ENCODE measurements at regions not wholly inside any gene's neighbourhood (a gene's known extent, or its start where the extent isn't known, plus 50 kb on each side); places are given as distances from the start of the nearest gene placed in this dataset.
"Not testable (repeated sequence)": the region's sequence is repeated elsewhere in the genome, so short reads cannot be mapped to it uniquely, and the experiment has no call there.

DNA sequence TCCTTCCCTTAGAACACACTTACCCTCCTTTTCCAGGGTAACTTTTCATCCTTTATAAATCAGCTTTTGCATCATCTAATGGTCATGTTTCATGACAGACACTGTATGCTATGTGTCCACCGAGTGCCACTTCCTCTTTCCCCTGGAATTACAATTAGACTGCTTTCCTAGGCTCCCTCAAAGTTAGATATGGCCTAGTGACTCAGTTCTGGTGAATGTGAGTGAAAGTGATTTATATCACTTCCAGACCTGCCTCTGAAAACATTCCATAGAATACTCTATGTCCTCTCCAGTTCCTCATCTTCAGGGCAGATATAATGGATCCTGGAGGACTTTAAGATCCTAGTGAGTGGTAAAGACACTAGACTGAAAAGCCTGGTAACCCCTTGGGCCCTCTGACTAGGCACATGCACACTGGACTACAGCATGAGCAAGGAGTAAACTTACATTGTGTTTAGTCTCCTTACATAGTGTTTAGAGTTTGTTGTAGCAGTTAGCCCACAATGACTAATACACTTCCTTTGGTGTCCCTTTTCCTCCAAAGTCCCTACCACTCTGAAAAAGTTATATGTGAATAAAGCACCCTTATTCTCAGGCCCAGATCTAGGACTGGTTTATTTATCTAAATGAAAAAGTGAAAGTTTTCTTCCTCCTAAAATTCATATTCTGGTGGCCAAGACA, 59.3 kb downstream of the GPR88 start:
- DNase-seq (no peak), ATAC-seq (no peak)
- H3K9me3 Mint-ChIP-seq: peaks cover 0 to 54% (median 35%) of the 10 kb centered on the region in 9 donors
- no peak overlapping the region for H3K4me3 Mint-ChIP-seq
- peaks cover 0 to 29% (median 10%) of the 10 kb centered on the region in 3 donors for H3K36me3 Mint-ChIP-seq
- no peak overlapping the region for H3K27ac Mint-ChIP-seq
- POLR2A ChIA-PET: no interaction called here
- no peaks in the 10 kb centered on the region for H3K27me3 Mint-ChIP-seq
- H3K4me1 Mint-ChIP-seq: no peaks in the 10 kb centered on the region

- DNase-seq: no peak
- ATAC-seq: no peak
- Mint-ChIP-seq H3K36me3 (peaks cover 0 to 34% (median 13%) of the 10 kb centered on the region in 3 donors), H3K9me3 (peaks cover 0 to 60% (median 41%) of the 10 kb centered on the region in 9 donors), H3K4me1 (no peaks in the 10 kb centered on the region), H3K27me3 (no peaks in the 10 kb centered on the region), H3K4me3 (no peak overlapping the region), H3K27ac (no peak overlapping the region)
- POLR2A ChIA-PET: no interaction called here
Observed at GRCh38 chr1:100597784-100598183, 59.8 kb downstream of the GPR88 start.

GRCh38 chr1:100600377-100600776, 62.4 kb downstream of the GPR88 start:
- H3K4me1 Mint-ChIP-seq: not testable (repeated sequence)

GRCh38 chr1:100602028-100602427, 64.1 kb downstream of the GPR88 start:
- ATAC-seq, H3K4me1 Mint-ChIP-seq, H3K27ac Mint-ChIP-seq, DNase-seq, H3K4me3 Mint-ChIP-seq, POLR2A ChIA-PET: not testable (repeated sequence)
- peaks cover 0 to 34% (median 13%) of the 10 kb centered on the region in 3 donors for H3K36me3 Mint-ChIP-seq
- H3K9me3 Mint-ChIP-seq: peaks cover 0 to 71% (median 42%) of the 10 kb centered on the region in 9 donors
- H3K27me3 Mint-ChIP-seq: peaks cover 2 to 19% (median 10%) of the 10 kb centered on the region in 5 donors

More at GRCh38 chr1:100600377-100600776, 62.4 kb downstream of the GPR88 start:
- peaks cover 0 to 39% (median 13%) of the 10 kb centered on the region in 3 donors for H3K36me3 Mint-ChIP-seq
- H3K27ac Mint-ChIP-seq, DNase-seq, POLR2A ChIA-PET, ATAC-seq, H3K4me3 Mint-ChIP-seq, H3K27me3 Mint-ChIP-seq: not testable (repeated sequence)
- peaks cover 0 to 77% (median 50%) of the 10 kb centered on the region in 9 donors for H3K9me3 Mint-ChIP-seq

DNA sequence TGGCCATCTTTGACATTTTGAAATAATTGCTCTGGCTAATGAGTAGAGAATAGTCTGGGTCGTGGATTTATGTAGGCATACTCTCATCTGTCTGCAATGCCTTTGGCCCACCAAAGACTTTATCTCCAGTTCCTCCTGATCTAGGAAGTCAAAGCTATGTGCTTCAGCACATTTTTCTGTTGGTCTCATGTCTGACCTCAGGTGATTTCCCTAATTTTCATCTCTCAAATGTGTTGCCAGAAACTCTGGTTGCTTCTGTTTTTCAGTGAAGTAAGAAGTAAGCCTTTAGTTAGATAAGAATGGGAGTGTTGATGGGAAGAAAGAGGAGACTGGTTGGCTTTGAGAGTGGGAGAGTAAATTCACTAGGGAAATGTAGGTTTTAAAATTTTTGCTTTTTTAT, 66.4 kb downstream of the GPR88 start:
- H3K4me3 Mint-ChIP-seq: no peak overlapping the region
- ATAC-seq: no peak
- peaks cover 0 to 23% (median 12%) of the 10 kb centered on the region in 3 donors for H3K36me3 Mint-ChIP-seq
- peaks cover 0 to 53% (median 30%) of the 10 kb centered on the region in 9 donors for H3K9me3 Mint-ChIP-seq
- H3K27me3 Mint-ChIP-seq: peaks cover 2 to 19% (median 10%) of the 10 kb centered on the region in 5 donors
- DNase-seq: no peak
- POLR2A ChIA-PET: no interaction called here
- no peaks in the 10 kb centered on the region for H3K4me1 Mint-ChIP-seq
- peak overlapping the region in 1 of 10 donors; percentile 67 for H3K27ac Mint-ChIP-seq

GRCh38 chr1:100606438-100606837, 68.5 kb downstream of the GPR88 start:
- ATAC-seq (no peak), DNase-seq (peak in 2 of 10 donors; percentile 1 to 4)
- H3K4me1 Mint-ChIP-seq: no peaks in the 10 kb centered on the region
- peaks cover 0 to 34% (median 19%) of the 10 kb centered on the region in 9 donors for H3K9me3 Mint-ChIP-seq
- H3K27ac Mint-ChIP-seq: no peak overlapping the region
- POLR2A ChIA-PET: no interaction called here
- H3K4me3 Mint-ChIP-seq: no peak overlapping the region
- H3K36me3 Mint-ChIP-seq: peaks cover 0 to 15% (median 4%) of the 10 kb centered on the region in 3 donors
- H3K27me3 Mint-ChIP-seq: peaks cover 2 to 19% (median 10%) of the 10 kb centered on the region in 5 donors

GRCh38 chr1:100607628-100608240, 69.8 kb downstream of the GPR88 start:
- DNase-seq: no peak
- peaks cover 0 to 5% (median 0%) of the 10 kb centered on the region in 3 donors for H3K36me3 Mint-ChIP-seq
- peaks cover 0 to 21% (median 10%) of the 10 kb centered on the region in 9 donors for H3K9me3 Mint-ChIP-seq
- peaks cover 2 to 19% (median 10%) of the 10 kb centered on the region in 5 donors for H3K27me3 Mint-ChIP-seq
- no peak for ATAC-seq
- no peaks in the 10 kb centered on the region for H3K4me1 Mint-ChIP-seq
- no peak overlapping the region for H3K4me3 Mint-ChIP-seq
- POLR2A ChIA-PET: no interaction called here
- no peak overlapping the region for H3K27ac Mint-ChIP-seq

DNA sequence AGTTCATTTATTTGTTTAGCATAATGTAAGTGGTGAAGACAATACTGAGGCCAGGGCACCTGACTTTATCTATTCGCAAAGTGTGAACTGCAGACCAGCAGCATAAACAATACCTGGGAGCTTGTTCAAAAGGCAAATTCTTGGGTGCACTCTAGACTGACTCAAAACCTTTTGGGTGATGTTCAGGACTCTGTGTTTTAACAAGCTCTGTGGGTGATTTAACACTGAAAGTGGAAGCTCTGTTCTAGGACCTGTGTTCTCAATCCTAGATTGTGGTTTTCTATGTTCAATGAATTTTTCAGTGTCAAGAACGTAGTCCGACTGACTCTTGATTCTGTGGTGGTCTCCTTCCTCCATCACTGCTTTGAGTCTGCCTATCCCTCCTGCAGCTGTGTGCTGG, 71.9 kb downstream of the GPR88 start:
- Mint-ChIP-seq H3K36me3 (no peaks in the 10 kb centered on the region), H3K4me3 (no peak overlapping the region)

DNA sequence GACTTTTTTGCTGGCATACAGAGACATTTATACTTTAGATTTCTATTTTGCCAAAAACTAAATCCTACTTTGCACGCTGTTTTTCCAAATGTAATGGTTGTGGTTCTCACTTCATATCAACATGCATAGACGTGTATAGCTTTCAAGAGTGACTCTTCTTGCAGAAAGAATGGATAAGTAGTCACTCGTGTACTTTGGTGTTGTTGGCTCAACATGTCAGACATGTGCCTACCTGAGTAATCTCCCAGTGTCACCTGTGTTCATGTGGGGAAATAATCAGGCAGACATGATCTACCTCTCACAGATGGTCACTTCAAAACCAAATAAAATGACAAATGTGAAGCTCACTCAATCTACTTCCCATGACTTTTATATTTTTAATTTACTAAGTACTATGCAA, 73.1 kb downstream of the GPR88 start:
- Mint-ChIP-seq H3K27ac (no peak overlapping the region), H3K4me1 (peaks cover 13 to 25% (median 16%) of the 10 kb centered on the region in 4 donors), H3K27me3 (peaks cover under 1 to 5% (median 1%) of the 10 kb centered on the region in 5 donors), H3K9me3 (no peaks in the 10 kb centered on the region), H3K4me3 (no peak overlapping the region), H3K36me3 (no peaks in the 10 kb centered on the region)
- no peak for DNase-seq
- POLR2A ChIA-PET: no interaction called here
- ATAC-seq: no peak

More for the DNA sequence above, 71.9 kb downstream of the GPR88 start:
- DNase-seq (no peak), ATAC-seq (no peak)
- Mint-ChIP-seq H3K4me1 (peaks cover 11 to 19% (median 15%) of the 10 kb centered on the region in 4 donors), H3K27ac (no peak overlapping the region), H3K9me3 (peaks cover 0 to 6% (median 0%) of the 10 kb centered on the region in 9 donors), H3K27me3 (peaks cover 2 to 18% (median 6%) of the 10 kb centered on the region in 5 donors)
- POLR2A ChIA-PET: no interaction called here

GRCh38 chr1:100612540-100612939, 74.6 kb downstream of the GPR88 start:
- ATAC-seq: no peak
- H3K9me3 Mint-ChIP-seq: no peaks in the 10 kb centered on the region
- peaks cover 13 to 25% (median 16%) of the 10 kb centered on the region in 4 donors for H3K4me1 Mint-ChIP-seq
- POLR2A ChIA-PET: no interaction called here
- no peaks in the 10 kb centered on the region for H3K27me3 Mint-ChIP-seq
- DNase-seq: no peak
- no peaks in the 10 kb centered on the region for H3K36me3 Mint-ChIP-seq
- no peak overlapping the region for H3K4me3 Mint-ChIP-seq
- no peak overlapping the region for H3K27ac Mint-ChIP-seq

DNA sequence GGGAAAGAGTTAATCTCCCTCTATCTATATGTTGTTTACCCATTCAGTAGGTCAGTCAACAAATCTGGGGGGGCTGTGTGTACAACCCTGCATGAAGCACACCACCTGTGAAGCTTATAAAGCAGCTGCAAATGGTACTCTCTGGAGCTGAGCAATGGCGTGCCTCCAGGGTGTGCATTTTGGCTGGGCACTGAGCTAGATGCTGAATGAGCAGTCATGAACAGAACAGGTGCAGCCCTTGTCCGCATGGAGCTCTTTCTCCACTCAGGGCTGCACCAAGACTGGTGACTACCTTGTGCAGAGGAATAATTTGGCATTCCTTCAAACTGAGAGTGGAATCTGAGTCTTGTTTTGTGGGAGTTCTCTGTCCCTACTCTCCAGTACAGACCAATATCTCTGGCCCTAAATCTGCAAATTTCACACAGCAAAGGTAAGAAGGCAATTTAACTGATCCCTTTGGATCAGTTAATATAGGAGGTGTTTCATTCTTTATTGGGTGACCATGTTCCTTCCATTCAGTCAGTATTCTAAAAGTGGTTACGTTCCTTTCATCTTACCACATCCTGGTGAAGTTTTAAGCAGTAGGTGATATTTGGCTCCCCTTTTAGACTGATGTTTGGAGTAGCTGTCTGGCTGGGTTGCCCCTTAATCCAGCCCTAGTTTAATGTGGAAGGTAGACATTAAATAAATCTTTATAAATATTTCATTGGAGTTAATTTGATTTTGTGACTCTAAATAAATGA, 76.0 kb downstream of the GPR88 start:
- POLR2A ChIA-PET: no interaction called here
- ATAC-seq: peak; percentile 79 to 94
- peak overlapping the region in 3 of 10 donors; percentile 7 to 72 (median 49) for H3K27ac Mint-ChIP-seq
- peaks cover 0 to 5% (median 0%) of the 10 kb centered on the region in 5 donors for H3K27me3 Mint-ChIP-seq
- peaks cover 13 to 25% (median 16%) of the 10 kb centered on the region in 4 donors for H3K4me1 Mint-ChIP-seq
- no peaks in the 10 kb centered on the region for H3K9me3 Mint-ChIP-seq
- peak overlapping the region in 5 of 10 donors; percentile 22 to 65 (median 42) for H3K4me3 Mint-ChIP-seq
- H3K36me3 Mint-ChIP-seq: no peaks in the 10 kb centered on the region
- DNase-seq: peak in 3 of 10 donors; percentile 17 to 46 (median 37)

GRCh38 chr1:100614570-100614969, 76.6 kb downstream of the GPR88 start:
- Mint-ChIP-seq H3K4me1 (peaks cover 13 to 25% (median 16%) of the 10 kb centered on the region in 4 donors), H3K27me3 (peaks cover 0 to 6% (median 0%) of the 10 kb centered on the region in 5 donors), H3K9me3 (no peaks in the 10 kb centered on the region), H3K27ac (peak overlapping the region in 7 of 10 donors; percentile 2 to 77 (median 49)), H3K4me3 (peak overlapping the region; percentile 24 to 77 (median 52)), H3K36me3 (no peaks in the 10 kb centered on the region)
- peak in 2 of 10 donors; percentile 7 to 21 for DNase-seq
- ATAC-seq: peak; percentile 35 to 43
- POLR2A ChIA-PET: no interaction called here

Measured in naive thymus-derived CD8-positive, alpha-beta T cell (primary cell).